Ovary (tissue), 3 donors: ENCODE measurements at regions not wholly inside any gene's neighbourhood (a gene's known extent, or its start where the extent isn't known, plus 50 kb on each side); places are given as distances from the start of the nearest gene placed in this dataset.

ENCODE experiments used
- EP300 ChIP-seq: sonication (generic); formaldehyde crosslinking; IDR thresholded peaks from one replicate; pipeline ENCODE4 v1.6.1; 2017; ENCODE audit warnings: antibody characterized with exemption
- TF ChIP-seq, protein P1 (sequence below), 3 donors: fragments of 450-650 bp in 2 of 3; fragments of 200-600 bp in 1 of 3; IDR thresholded peaks; one replicate each; pipeline versions ENCODE4 v1.5.1 to v1.8.0; 2016 to 2022; ENCODE audit warnings: antibody characterized with exemption in 3 of 3, mild to moderate bottlenecking in 1 of 3
- donor health status: DM: no; HTN: no; CAD: no.

DNA sequence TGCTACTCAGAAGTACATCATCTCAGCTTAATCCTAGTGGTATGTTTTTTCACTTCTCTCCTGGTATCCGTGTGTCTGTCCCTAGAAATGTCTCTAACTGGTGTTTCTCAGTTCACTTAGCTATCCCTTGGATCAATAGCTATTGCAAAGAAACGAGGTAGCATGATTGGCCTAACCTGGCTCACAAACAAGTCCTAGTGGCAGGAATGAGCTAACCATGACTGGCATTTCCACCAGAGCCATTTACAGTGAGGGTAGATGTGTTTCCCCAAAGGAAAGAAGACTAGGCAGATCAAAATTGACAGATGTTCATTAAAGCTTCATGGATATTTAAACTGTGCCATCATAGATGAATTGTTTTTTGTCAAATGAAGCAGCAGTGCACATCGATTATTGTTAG, 82.5 kb downstream of the PALM2AKAP2 start:
- TF ChIP-seq, protein P1, sequence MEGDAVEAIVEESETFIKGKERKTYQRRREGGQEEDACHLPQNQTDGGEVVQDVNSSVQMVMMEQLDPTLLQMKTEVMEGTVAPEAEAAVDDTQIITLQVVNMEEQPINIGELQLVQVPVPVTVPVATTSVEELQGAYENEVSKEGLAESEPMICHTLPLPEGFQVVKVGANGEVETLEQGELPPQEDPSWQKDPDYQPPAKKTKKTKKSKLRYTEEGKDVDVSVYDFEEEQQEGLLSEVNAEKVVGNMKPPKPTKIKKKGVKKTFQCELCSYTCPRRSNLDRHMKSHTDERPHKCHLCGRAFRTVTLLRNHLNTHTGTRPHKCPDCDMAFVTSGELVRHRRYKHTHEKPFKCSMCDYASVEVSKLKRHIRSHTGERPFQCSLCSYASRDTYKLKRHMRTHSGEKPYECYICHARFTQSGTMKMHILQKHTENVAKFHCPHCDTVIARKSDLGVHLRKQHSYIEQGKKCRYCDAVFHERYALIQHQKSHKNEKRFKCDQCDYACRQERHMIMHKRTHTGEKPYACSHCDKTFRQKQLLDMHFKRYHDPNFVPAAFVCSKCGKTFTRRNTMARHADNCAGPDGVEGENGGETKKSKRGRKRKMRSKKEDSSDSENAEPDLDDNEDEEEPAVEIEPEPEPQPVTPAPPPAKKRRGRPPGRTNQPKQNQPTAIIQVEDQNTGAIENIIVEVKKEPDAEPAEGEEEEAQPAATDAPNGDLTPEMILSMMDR (IDR thresholded peaks at IDR 0.05): no peak
- no peak for TF ChIP-seq EP300
